Stomach (tissue), 8 donors: ENCODE measurements at regions not wholly inside any gene's neighbourhood (a gene's known extent, or its start where the extent isn't known, plus 50 kb on each side); places are given as distances from the start of the nearest gene placed in this dataset.

Experiments
- DNase-seq, 2 donors: peaks; one replicate each; pipeline versions ENCODE4 v3.0.0 to v3.0.0-alpha.2; 2013 to 2019
- H3K27ac ChIP-seq, 5 donors: fragments of 200-600 bp in 4 of 5; sonication (generic) in 4 of 5; one replicate each; pipeline ENCODE4 v1.5.1; 2013 to 2019; ENCODE audit warnings: mild to moderate bottlenecking in 1 of 5, moderate library complexity in 1 of 5
- H3K27me3 ChIP-seq, 3 donors: fragments of 200-600 bp; sonication (generic); one replicate each; pipeline ENCODE4 v1.5.1; 2017 to 2019; ENCODE audit warnings: mixed run types in 1 of 3
- H3K36me3 ChIP-seq, 4 donors: fragments of 200-600 bp; sonication (generic); 1 replicate in 3 of 4; 2 replicates in 1 of 4; pipeline ENCODE4 v1.5.1; 2016 to 2019
- H3K4me1 ChIP-seq, 4 donors: fragments of 200-600 bp; sonication (generic); one replicate each; pipeline ENCODE4 v1.5.1; 2016 to 2019
- H3K4me3 ChIP-seq, 4 donors: fragments of 200-600 bp; sonication (generic) in 3 of 4; one replicate each; pipeline ENCODE4 v1.5.1; 2016 to 2019; ENCODE audit warnings: mild to moderate bottlenecking in 1 of 4
- H3K9me3 ChIP-seq, 4 donors: fragments of 200-600 bp; sonication (generic); one replicate each; pipeline ENCODE4 v1.5.1; 2016 to 2019
- CTCF ChIP-seq, 7 experiments: fragments of 450-650 bp in 4 of 7; fragments of 200-600 bp in 3 of 7; sonication (generic) in 3 of 7; IDR thresholded peaks; one replicate each; pipeline ENCODE4 v1.5.1; 2016 to 2019; ENCODE audit warnings: antibody characterized with exemption in 7 of 7, control low read depth in 2 of 7, mild to moderate bottlenecking in 1 of 7
- EP300 ChIP-seq: sonication (generic); formaldehyde crosslinking; IDR thresholded peaks from one replicate; pipeline ENCODE4 v1.6.1; 2017; ENCODE audit warnings: antibody characterized with exemption
- POLR2A ChIP-seq, 4 donors: fragments of 450-650 bp; IDR thresholded peaks; one replicate each; pipeline ENCODE4 v1.6.1; 2016; ENCODE audit warnings: antibody characterized with exemption in 4 of 4, control low read depth in 2 of 4, mild to moderate bottlenecking in 1 of 4, moderate library complexity in 1 of 4
- POLR2AphosphoS5 ChIP-seq, 3 donors: sonication (generic); formaldehyde crosslinking; IDR thresholded peaks; one replicate each; pipeline ENCODE4 v1.6.1; 2016; ENCODE audit warnings: antibody characterized with exemption in 3 of 3
- WGBS, 5 donors: extraction: QIAGEN DNeasy Blood & Tissue Kit in 3 of 5; methylation state at CpG; one replicate each; pipeline versions ENCODE4 v1.1.5 to v1.1.7; 2013 to 2018; 5-methylcytosine and 5-hydroxymethylcytosine counted together
- intact Hi-C: fragments of 100-400 bp; cut with DNase I; formaldehyde crosslinking; loops from one replicate; pipeline ENCODE4 v1.15.1; 2023; ENCODE audit warnings: low total_unique reads
- donor health status: healthy with polysubstance abuse.
- donor health status: Bipolar disorder and iron deficiency.
- donor health status: healthy.

GRCh38 chr5:162391833-162392232 is 324.3 kb downstream of the GABRG2 start:
- Histone ChIP-seq H3K36me3 (no peaks in the 10 kb centered on the region), H3K27me3 (no peaks in the 10 kb centered on the region), H3K4me3 (no peak overlapping the region), H3K9me3 (peaks cover 0 to 27% (median 12%) of the 10 kb centered on the region in 4 donors), H3K4me1 (no peaks in the 10 kb centered on the region), H3K27ac (no peak overlapping the region)
- 73 to 77% (median 75%) methylated on average over 4 of the region's 4 CpGs for WGBS, 5 donors
- no peak for TF ChIP-seq EP300
- TF ChIP-seq POLR2AphosphoS5 (IDR thresholded peaks at IDR 0.05): no peak
- TF ChIP-seq POLR2A (IDR thresholded peaks at IDR 0.05): no peak
- TF ChIP-seq CTCF (IDR thresholded peaks at IDR 0.05): no peak
- intact Hi-C loops: no loop called here
- DNase-seq: no peak

GRCh38 chr5:162392336-162392735 is 324.8 kb downstream of the GABRG2 start:
- intact Hi-C loops: no loop called here
- peaks cover 0 to 30% (median 12%) of the 10 kb centered on the region in 4 donors for H3K9me3 ChIP-seq

GRCh38 chr5:162393534-162393933 is 326.0 kb downstream of the GABRG2 start:
- Histone ChIP-seq H3K27ac (no peak overlapping the region), H3K27me3 (no peaks in the 10 kb centered on the region), H3K9me3 (peaks cover 0 to 21% (median 12%) of the 10 kb centered on the region in 4 donors), H3K4me3 (no peak overlapping the region), H3K36me3 (no peaks in the 10 kb centered on the region), H3K4me1 (no peaks in the 10 kb centered on the region)
- no peak for TF ChIP-seq CTCF (IDR thresholded peaks at IDR 0.05)
- no peak for TF ChIP-seq POLR2AphosphoS5 (IDR thresholded peaks at IDR 0.05)
- no peak for TF ChIP-seq POLR2A (IDR thresholded peaks at IDR 0.05)
- no peak for TF ChIP-seq EP300
- DNase-seq: no peak
- intact Hi-C loops: no loop called here
- 69 to 77% (median 75%) methylated on average over 4 of the region's 4 CpGs for WGBS, 5 donors

More at GRCh38 chr5:162392336-162392735, 324.8 kb downstream of the GABRG2 start:
- no peaks in the 10 kb centered on the region for H3K27me3 ChIP-seq
- no peak overlapping the region for H3K27ac ChIP-seq
- DNase-seq: no peak
- no peaks in the 10 kb centered on the region for H3K36me3 ChIP-seq
- no peaks in the 10 kb centered on the region for H3K4me1 ChIP-seq
- TF ChIP-seq CTCF (IDR thresholded peaks at IDR 0.05): no peak
- TF ChIP-seq POLR2AphosphoS5 (IDR thresholded peaks at IDR 0.05): no peak
- TF ChIP-seq POLR2A (IDR thresholded peaks at IDR 0.05): no peak
- TF ChIP-seq EP300: no peak
- no peak overlapping the region for H3K4me3 ChIP-seq

GRCh38 chr5:162407614-162408013 is 340.0 kb downstream of the GABRG2 start:
- no peak for TF ChIP-seq CTCF (IDR thresholded peaks at IDR 0.05)
- no peak for TF ChIP-seq EP300
- no peak for TF ChIP-seq POLR2AphosphoS5 (IDR thresholded peaks at IDR 0.05)
- no peak for TF ChIP-seq POLR2A (IDR thresholded peaks at IDR 0.05)
- H3K27me3 ChIP-seq: no peaks in the 10 kb centered on the region
- DNase-seq: peak in 1 of 2 donors; percentile 2
- WGBS, 5 donors: 58 to 89% (median 82%) methylated on average over 2 of the region's 2 CpGs
- no peak overlapping the region for H3K4me3 ChIP-seq
- no peaks in the 10 kb centered on the region for H3K36me3 ChIP-seq
- H3K27ac ChIP-seq: no peak overlapping the region
- no peaks in the 10 kb centered on the region for H3K4me1 ChIP-seq
- intact Hi-C loops: no loop called here
- H3K9me3 ChIP-seq: no peaks in the 10 kb centered on the region
